WTC11 (cell line): ENCODE measurements at regions not wholly inside any gene's neighbourhood (a gene's known extent, or its start where the extent isn't known, plus 50 kb on each side); places are given as distances from the start of the nearest gene placed in this dataset.

Experiments used
- ATAC-seq: fragments of 200-7000 bp; cut with Tn5 transposase; 2 replicates; pipeline ENCODE4 v1.10.0; 2021; ENCODE audit warnings: mild to moderate bottlenecking, moderate library complexity
- CTCF ChIA-PET: fragments of 300-600 bp; sonication (Branson Sonifier 250); formaldehyde crosslinking; loops from one replicate; lab custom pipeline; 2021; ENCODE audit warnings: antibody characterized with exemption; lab: Charles Lee
- POLR2A ChIA-PET: fragments of 350-600 bp; sonication (Branson Sonifier 250); formaldehyde crosslinking; loops from one replicate; lab custom pipeline; 2021; ENCODE audit warnings: antibody characterized with exemption; lab: Charles Lee
- DNase-seq: peaks from one replicate; pipeline ENCODE4 v3.0.0; 2021; ENCODE audit warnings: low spot score
- H3K27ac Mint-ChIP-seq: 2 replicates; pipeline ENCODE4 v1.8.0; 2021; ENCODE audit warnings: mixed read lengths
- H3K27me3 Mint-ChIP-seq: 2 replicates; pipeline ENCODE4 v1.8.0; 2021; ENCODE audit warnings: low read depth, mild to moderate bottlenecking, moderate library complexity, mixed read lengths
- H3K36me3 Mint-ChIP-seq: 2 replicates; pipeline ENCODE4 v1.8.0; 2021; ENCODE audit warnings: mixed read lengths
- H3K4me1 Mint-ChIP-seq: 2 replicates; pipeline ENCODE4 v1.8.0; 2022; ENCODE audit warnings: mixed read lengths
- H3K4me3 Mint-ChIP-seq: 2 replicates; pipeline ENCODE4 v1.8.0; 2021; ENCODE audit warnings: mild to moderate bottlenecking, moderate library complexity, mixed read lengths
- H3K9me3 Mint-ChIP-seq: 2 replicates; pipeline ENCODE4 v1.8.0; 2021; ENCODE audit warnings: mixed read lengths
- AFF4 ChIP-seq: sonication (generic); formaldehyde crosslinking; IDR thresholded peaks from 2 replicates; pipeline ENCODE4 v1.8.1; 2023; ENCODE audit warnings: mild to moderate bottlenecking, missing genetic modification reagents, borderline replicate concordance
- ARID4B ChIP-seq: sonication (generic); formaldehyde crosslinking; IDR thresholded peaks from 2 replicates; pipeline ENCODE4 v1.8.0; 2023; ENCODE audit warnings: missing genetic modification reagents, mild to moderate bottlenecking, borderline replicate concordance
- ATF6 ChIP-seq: sonication (generic); formaldehyde crosslinking; IDR thresholded peaks from 2 replicates; pipeline ENCODE4 v1.8.1; 2023; ENCODE audit warnings: mild to moderate bottlenecking, missing genetic modification reagents
- CBFB ChIP-seq: sonication (generic); formaldehyde crosslinking; IDR thresholded peaks from 2 replicates; pipeline ENCODE4 v1.8.1; 2022; ENCODE audit warnings: mild to moderate bottlenecking, low read depth, missing genetic modification reagents
- CREM ChIP-seq: sonication (generic); formaldehyde crosslinking; IDR thresholded peaks from 2 replicates; pipeline ENCODE4 v1.8.1; 2022; ENCODE audit warnings: mild to moderate bottlenecking, missing genetic modification reagents, moderate library complexity
- E2F4 ChIP-seq: sonication (generic); formaldehyde crosslinking; IDR thresholded peaks from 2 replicates; pipeline ENCODE4 v1.8.1; 2022; ENCODE audit warnings: low read depth, mild to moderate bottlenecking, moderate library complexity, missing genetic modification reagents, borderline replicate concordance
- EMX1 ChIP-seq: fragments of 250-450 bp; sonication (Bioruptor Pico); IDR thresholded peaks from 2 replicates; pipeline ENCODE4 v1.8.0; 2021; ENCODE audit warnings: mild to moderate bottlenecking
- FOXK1 ChIP-seq: sonication (generic); formaldehyde crosslinking; IDR thresholded peaks from 2 replicates; pipeline ENCODE4 v1.8.0; 2022; ENCODE audit warnings: mild to moderate bottlenecking, moderate library complexity, missing genetic modification reagents
- GABPB1 ChIP-seq: sonication (generic); formaldehyde crosslinking; IDR thresholded peaks from 2 replicates; pipeline ENCODE4 v1.8.1; 2023; ENCODE audit warnings: mild to moderate bottlenecking, missing genetic modification reagents
- HMGA2 ChIP-seq: fragments of 250-450 bp; sonication (Bioruptor Pico); IDR thresholded peaks from 2 replicates; pipeline ENCODE4 v1.4.0; 2021; ENCODE audit warnings: mild to moderate bottlenecking, moderate library complexity
- IRF1 ChIP-seq: sonication (generic); formaldehyde crosslinking; IDR thresholded peaks from 2 replicates; pipeline ENCODE4 v1.8.0; 2023; ENCODE audit warnings: missing genetic modification reagents
- NR2C2 ChIP-seq: sonication (generic); formaldehyde crosslinking; IDR thresholded peaks from 2 replicates; pipeline ENCODE4 v1.8.0; 2022; ENCODE audit warnings: mild to moderate bottlenecking, missing genetic modification reagents
- OVOL2 ChIP-seq: fragments of 250-450 bp; sonication (Bioruptor Pico); IDR thresholded peaks from 2 replicates; pipeline ENCODE4 v1.9.0; 2021; ENCODE audit warnings: mild to moderate bottlenecking, borderline replicate concordance
- PRDM15 ChIP-seq: sonication (generic); formaldehyde crosslinking; IDR thresholded peaks from 2 replicates; pipeline ENCODE4 v1.8.0; 2022; ENCODE audit warnings: missing genetic modification reagents
- PREB ChIP-seq: sonication (generic); formaldehyde crosslinking; IDR thresholded peaks from 2 replicates; pipeline ENCODE4 v1.8.1; 2022; ENCODE audit warnings: mild to moderate bottlenecking, missing genetic modification reagents, moderate library complexity, borderline replicate concordance
- TCF7 ChIP-seq: sonication (generic); formaldehyde crosslinking; IDR thresholded peaks from 2 replicates; pipeline ENCODE4 v1.8.0; 2022; ENCODE audit warnings: mild to moderate bottlenecking, low read depth, missing genetic modification reagents, moderate library complexity
- ZNF138 ChIP-seq: sonication (generic); formaldehyde crosslinking; conservative IDR thresholded peaks from 2 replicates; pipeline ENCODE4 v1.8.1; 2022; ENCODE audit warnings: mild to moderate bottlenecking, moderate library complexity, missing genetic modification reagents
- ZNF317 ChIP-seq: sonication (generic); formaldehyde crosslinking; IDR thresholded peaks from 2 replicates; pipeline ENCODE4 v1.8.1; 2023; ENCODE audit warnings: low read depth, mild to moderate bottlenecking, moderate library complexity, missing genetic modification reagents, borderline replicate concordance
- ZNF416 ChIP-seq: fragments of 250-450 bp; sonication (Bioruptor Pico); IDR thresholded peaks from 2 replicates; pipeline ENCODE4 v1.9.0; 2021; ENCODE audit warnings: mild to moderate bottlenecking, inconsistent platforms
- ZNF671 ChIP-seq: fragments of 250-450 bp; sonication (Bioruptor Pico); IDR thresholded peaks from 2 replicates; pipeline ENCODE4 v1.8.0; 2021; ENCODE audit warnings: mild to moderate bottlenecking

- CTCF ChIA-PET, result no interaction called here
- H3K4me1 Mint-ChIP-seq, result no peaks in the 10 kb centered on the region
- no peak overlapping the region for H3K27ac Mint-ChIP-seq
- no peaks in the 10 kb centered on the region for H3K27me3 Mint-ChIP-seq
- TF ChIP-seq IRF1 (CRISPR knock-in tag), result no peak
- no peak for TF ChIP-seq NR2C2
- TF ChIP-seq GABPB1, result no peak
- TF ChIP-seq ARID4B (CRISPR knock-in tag), result no peak
- no peak for TF ChIP-seq FOXK1
- no peak for TF ChIP-seq OVOL2 (CRISPR knock-in tag)
- TF ChIP-seq E2F4, result no peak
- no peak for TF ChIP-seq TCF7
- TF ChIP-seq ZNF317, result no peak
- no peak for TF ChIP-seq ZNF671 (CRISPR knock-in tag)
- no peak for TF ChIP-seq ZNF138
- TF ChIP-seq EMX1, result no peak
- no peak for TF ChIP-seq CREM
- no peak for TF ChIP-seq PREB (CRISPR knock-in tag)
- TF ChIP-seq ZNF416 (CRISPR knock-in tag), result no peak
- TF ChIP-seq PRDM15 (CRISPR knock-in tag), result no peak
- TF ChIP-seq AFF4 (CRISPR knock-in tag), result no peak
- no peak for TF ChIP-seq ATF6
- TF ChIP-seq HMGA2 (CRISPR knock-in tag), result no peak
- TF ChIP-seq CBFB (CRISPR knock-in tag), result no peak
- 0 out of 2 replicates have a peak, but pooled peaks cover 3% of the 10 kb centered on the region for H3K36me3 Mint-ChIP-seq
- H3K4me3 Mint-ChIP-seq, result no peak overlapping the region
- peaks cover 15% of the 10 kb centered on the region for H3K9me3 Mint-ChIP-seq
- POLR2A ChIA-PET, result no interaction called here
- no peak for ATAC-seq
- no peak for DNase-seq
Observed at GRCh38 chr12:78760906-78761305, 103.7 kb upstream of the SYT1 start.
